T1000 (cell line): ENCODE measurements at regions not wholly inside any gene's neighbourhood (a gene's known extent, or its start where the extent isn't known, plus 50 kb on each side); places are given as distances from the start of the nearest gene placed in this dataset.
"Not testable (repeated sequence)": the region's sequence is repeated elsewhere in the genome, so short reads cannot be mapped to it uniquely, and the experiment has no call there.

ENCODE experiments used
- DNase-seq: peaks from one replicate; lab custom pipeline; 2025; ENCODE audit warnings: mixed read lengths; lab: John Stamatoyannopoulos, UW

- DNase-seq, result no peak
Measured at GRCh38 chr20:48405909-48406308, 421.9 kb downstream of the PREX1 start.

GRCh38 chr20:48404598-48404997, 423.2 kb downstream of the PREX1 start:
- no peak for DNase-seq

GRCh38 chr20:48403167-48403761, 424.5 kb downstream of the PREX1 start:
- DNase-seq, result no peak

GRCh38 chr20:48401359-48401758, 426.4 kb downstream of the PREX1 start:
- no peak for DNase-seq

GRCh38 chr20:48400009-48400408, 427.8 kb downstream of the PREX1 start:
- no peak for DNase-seq

- DNase-seq, result no peak
Measured at GRCh38 chr20:48398506-48399449, 429.0 kb downstream of the PREX1 start.

GRCh38 chr20:48396981-48397861, 430.6 kb downstream of the PREX1 start:
- DNase-seq, result not testable (repeated sequence)

- DNase-seq, result no peak
Measured at GRCh38 chr20:48395816-48396546, 431.8 kb downstream of the PREX1 start.

GRCh38 chr20:48394415-48395081, 433.3 kb downstream of the PREX1 start:
- DNase-seq, result no peak

GRCh38 chr20:48393737-48394314, 434.0 kb downstream of the PREX1 start:
- no peak for DNase-seq

- no peak for DNase-seq
Measured at GRCh38 chr20:48393311-48393685, 434.5 kb downstream of the PREX1 start.

- no peak for DNase-seq
Measured at GRCh38 chr20:48392407-48393310, 435.1 kb downstream of the PREX1 start.

- no peak for DNase-seq
Measured at GRCh38 chr20:48390981-48391380, 436.8 kb downstream of the PREX1 start.

GRCh38 chr20:48387675-48388074, 440.1 kb downstream of the PREX1 start:
- DNase-seq, result no peak

- DNase-seq, result no peak
Measured at GRCh38 chr20:48385527-48385926, 442.3 kb downstream of the PREX1 start.

GRCh38 chr20:48385114-48385513, 442.7 kb downstream of the PREX1 start:
- no peak for DNase-seq

GRCh38 chr20:48384147-48384818, 443.5 kb downstream of the PREX1 start:
- no peak for DNase-seq

GRCh38 chr20:48383252-48383651, 444.5 kb downstream of the PREX1 start:
- no peak for DNase-seq

GRCh38 chr20:48382304-48382703, 445.5 kb downstream of the PREX1 start:
- DNase-seq, result no peak
